Body of pancreas (tissue), 4 donors: ENCODE measurements at regions not wholly inside any gene's neighbourhood (a gene's known extent, or its start where the extent isn't known, plus 50 kb on each side); places are given as distances from the start of the nearest gene placed in this dataset.

ENCODE experiments used
- ATAC-seq: fragments of 150-250 bp; one replicate; pipeline ENCODE4 v1.9.1; 2016
- DNase-seq, 4 donors: peaks; one replicate each; pipeline ENCODE4 v3.0.0-alpha.2; 2019
- H3K27ac ChIP-seq, 4 donors: fragments of 200-600 bp; sonication (generic); 1 replicate in 3 of 4; 2 replicates in 1 of 4; pipeline versions ENCODE4 v1.5.1 to v1.6.1; 2016 to 2019; ENCODE audit warnings: mild to moderate bottlenecking in 1 of 4, mixed read lengths in 1 of 4, moderate library complexity in 1 of 4
- H3K27me3 ChIP-seq, 2 donors: fragments of 200-600 bp; sonication (generic); one replicate each; pipeline ENCODE4 v1.6.0; 2016; ENCODE audit warnings: mild to moderate bottlenecking in 1 of 2
- H3K36me3 ChIP-seq, 2 donors: fragments of 200-600 bp; sonication (generic); replicated peaks in 1 of 2; 2 replicates each; pipeline ENCODE4 v1.5.1; 2016; ENCODE audit warnings: low read depth in 2 of 2; ENCODE audit not compliant: insufficient read depth in 1 of 2
- H3K4me1 ChIP-seq: fragments of 200-600 bp; sonication (generic); one replicate; pipeline ENCODE4 v1.6.0; 2016
- H3K4me3 ChIP-seq, 2 donors: fragments of 200-600 bp; sonication (generic); 1 replicate in 1 of 2; 2 replicates in 1 of 2; pipeline ENCODE4 v1.5.1; 2016 to 2019
- H3K9me3 ChIP-seq, 3 donors: fragments of 200-600 bp; sonication (generic); 1 replicate in 2 of 3; 2 replicates in 1 of 3; pipeline ENCODE4 v1.5.1; 2016
- CTCF ChIP-seq, 7 experiments: fragments of 450-650 bp in 4 of 7; fragments of 200-600 bp in 3 of 7; sonication (generic) in 3 of 7; IDR thresholded peaks; one replicate each; pipeline ENCODE4 v1.5.1; 2016 to 2019; ENCODE audit warnings: antibody characterized with exemption in 7 of 7
- POLR2A ChIP-seq, 3 donors: fragments of 450-650 bp; IDR thresholded peaks; one replicate each; pipeline ENCODE4 v1.6.1; 2016; ENCODE audit warnings: antibody characterized with exemption in 3 of 3, mild to moderate bottlenecking in 2 of 3
- WGBS, 2 donors: methylation state at CpG; one replicate each; pipeline ENCODE4 v1.1.5; 2017; 5-methylcytosine and 5-hydroxymethylcytosine counted together
- intact Hi-C: fragments of 100-400 bp; cut with DNase I; formaldehyde crosslinking; loops from one replicate; pipeline ENCODE4 v1.15.1; 2023

- H3K9me3 ChIP-seq, result no peaks in the 10 kb centered on the region
- H3K27ac ChIP-seq, result no peak overlapping the region
- no peak for ATAC-seq
- intact Hi-C loops, result no loop called here
- H3K27me3 ChIP-seq, result no peaks in the 10 kb centered on the region
- no peaks in the 10 kb centered on the region for H3K4me1 ChIP-seq
- no peak overlapping the region for H3K4me3 ChIP-seq
- DNase-seq, result no peak
- TF ChIP-seq CTCF (IDR thresholded peaks at IDR 0.05) (no peak), POLR2A (IDR thresholded peaks at IDR 0.05) (no peak)
- H3K36me3 ChIP-seq, result no peaks in the 10 kb centered on the region
Observed at GRCh38 chr5:144864118-144864517, 693.4 kb downstream of the KCTD16 start.

GRCh38 chr5:144857454-144857853, 686.8 kb downstream of the KCTD16 start:
- Histone ChIP-seq H3K36me3 (no peaks in the 10 kb centered on the region), H3K27me3 (no peaks in the 10 kb centered on the region), H3K4me1 (no peaks in the 10 kb centered on the region), H3K4me3 (no peak overlapping the region), H3K27ac (no peak overlapping the region), H3K9me3 (no peaks in the 10 kb centered on the region)
- intact Hi-C loops, result no loop called here
- no peak for ATAC-seq
- TF ChIP-seq POLR2A (IDR thresholded peaks at IDR 0.05) (no peak), CTCF (IDR thresholded peaks at IDR 0.05) (no peak)
- DNase-seq, result no peak
- WGBS, 2 donors, result 59 to 80% methylated on average over 1 of the region's 1 CpG

DNA sequence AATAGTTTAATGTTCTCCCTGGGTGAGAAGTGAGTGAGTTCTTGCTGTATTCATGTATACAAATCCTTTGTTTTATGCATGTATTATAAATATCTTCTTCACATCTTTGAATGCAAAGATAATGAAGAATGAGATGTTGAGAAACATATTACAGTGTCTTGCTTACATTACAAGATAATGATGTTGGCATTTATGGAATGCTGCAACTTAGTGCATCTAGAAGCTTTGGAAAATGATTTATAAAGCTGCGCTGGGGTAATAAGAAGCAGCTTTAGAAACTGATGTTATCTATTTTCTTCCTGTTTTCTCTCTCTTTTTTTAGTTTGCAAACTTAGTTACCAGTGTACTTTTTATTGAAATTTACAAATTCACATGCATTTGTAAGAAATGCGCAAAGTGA, 673.4 kb downstream of the KCTD16 start:
- Histone ChIP-seq H3K9me3 (no peaks in the 10 kb centered on the region), H3K4me3 (no peak overlapping the region), H3K36me3 (no peaks in the 10 kb centered on the region), H3K27ac (no peak overlapping the region), H3K4me1 (no peaks in the 10 kb centered on the region), H3K27me3 (no peaks in the 10 kb centered on the region)
- DNase-seq (no peak), ATAC-seq (no peak)
- intact Hi-C loops, result no loop called here
- no peak for TF ChIP-seq POLR2A (IDR thresholded peaks at IDR 0.05)
- no peak for TF ChIP-seq CTCF (IDR thresholded peaks at IDR 0.05)
- 93 to 96% methylated on average over 2 of the region's 2 CpGs for WGBS, 2 donors

- Histone ChIP-seq H3K27ac (no peak overlapping the region), H3K36me3 (no peaks in the 10 kb centered on the region), H3K27me3 (no peaks in the 10 kb centered on the region), H3K4me1 (no peaks in the 10 kb centered on the region), H3K9me3 (no peaks in the 10 kb centered on the region), H3K4me3 (no peak overlapping the region)
- DNase-seq, result no peak
- TF ChIP-seq POLR2A (IDR thresholded peaks at IDR 0.05) (no peak), CTCF (IDR thresholded peaks at IDR 0.05) (no peak)
- intact Hi-C loops, result no loop called here
- ATAC-seq, result no peak
Observed at GRCh38 chr5:144832416-144832815, 661.7 kb downstream of the KCTD16 start.

GRCh38 chr5:144831650-144832049, 661.0 kb downstream of the KCTD16 start:
- Histone ChIP-seq H3K4me3 (no peak overlapping the region), H3K9me3 (no peaks in the 10 kb centered on the region), H3K4me1 (no peaks in the 10 kb centered on the region), H3K36me3 (no peaks in the 10 kb centered on the region), H3K27ac (no peak overlapping the region), H3K27me3 (no peaks in the 10 kb centered on the region)
- no peak for DNase-seq
- intact Hi-C loops, result no loop called here
- no peak for TF ChIP-seq CTCF (IDR thresholded peaks at IDR 0.05)
- TF ChIP-seq POLR2A (IDR thresholded peaks at IDR 0.05), result no peak
- ATAC-seq, result no peak
- 63 to 80% methylated on average over 1 of the region's 1 CpG for WGBS, 2 donors
